ENCODE measurements at regions not wholly inside any gene's neighbourhood (a gene's known extent, or its start where the extent isn't known, plus 50 kb on each side); places are given as distances from the start of the nearest gene placed in this dataset.

DNA sequence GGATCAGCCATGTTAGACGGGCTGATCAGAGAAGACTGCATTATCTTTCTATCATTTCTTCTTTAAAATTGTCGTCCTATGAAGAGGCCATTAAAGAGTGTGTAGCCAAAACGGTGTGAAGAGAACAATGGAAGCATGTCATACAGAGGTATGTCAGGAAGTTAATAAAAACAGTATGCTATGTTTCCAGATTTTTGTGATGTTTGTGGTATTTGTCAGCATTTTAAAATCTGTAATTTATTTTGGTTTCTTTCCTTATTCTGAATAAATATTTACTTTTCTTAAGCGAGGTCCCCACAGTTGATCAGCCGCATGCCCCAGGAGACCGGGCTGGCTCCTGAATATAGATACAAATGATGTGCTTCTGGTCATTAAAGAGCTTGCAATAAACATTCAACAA lies 142.9 kb upstream of the SERP2 start:
- in situ Hi-C loops (cut with HindIII; ENCODE audit: extremely low pct_ligation_motif_present, low pct_unique_long_range_greater_than_20kb) = no loop called here
- CTCF ChIA-PET (ENCODE audit: low intra/inter-chr PET ratio, low total read pairs) = no interaction called here
- no peak overlapping the region for H3K9ac ChIP-seq (ENCODE audit: insufficient read depth, low read depth, low read length)

More for the DNA sequence above, 142.9 kb upstream of the SERP2 start:
- H3K79me2 ChIP-seq (ENCODE audit: insufficient read depth, low read length) = no peaks in the 10 kb centered on the region
- WGBS (ENCODE audit: low lambda C conversion rate) = 55% methylated on average over 6 of the region's 6 CpGs
- no peaks in the 10 kb centered on the region; a peak in 1 of 5 replicates for H3K27me3 ChIP-seq (ENCODE audit: control insufficient read depth in 1 of 2, insufficient read depth in 2 of 2, low read length in 2 of 2)
- TF ChIP-seq RBM39 (IDR thresholded peaks at IDR 0.05; ENCODE audit: low read depth, low read length, poor library complexity, severe bottlenecking) (no peak), KMT2A (CRISPR knock-in tag; IDR thresholded peaks at IDR 0.05) (no peak), MTF1 (CRISPR knock-in tag; IDR thresholded peaks at IDR 0.05) (no peak), ZFP90 (CRISPR knock-in tag; IDR thresholded peaks at IDR 0.05; ENCODE audit: borderline replicate concordance) (no peak), GTF2F1 (IDR thresholded peaks at IDR 0.05; ENCODE audit: low read length) (no peak), ZNF253 (CRISPR knock-in tag; IDR thresholded peaks at IDR 0.05; ENCODE audit: borderline replicate concordance) (no peak), ZNF484 (CRISPR knock-in tag; IDR thresholded peaks at IDR 0.05; ENCODE audit: borderline replicate concordance, low read depth) (no peak), KDM2A (CRISPR knock-in tag; IDR thresholded peaks at IDR 0.05; ENCODE audit: borderline replicate concordance, low read depth) (no peak), MIXL1 (CRISPR knock-in tag; IDR thresholded peaks at IDR 0.05) (no peak), ONECUT2 (CRISPR knock-in tag; IDR thresholded peaks at IDR 0.05) (no peak), RFXAP (CRISPR knock-in tag; IDR thresholded peaks at IDR 0.05; ENCODE audit: borderline replicate concordance) (no peak), ZSCAN30 (CRISPR knock-in tag; IDR thresholded peaks at IDR 0.05) (no peak), BRCA1 (CRISPR knock-in tag; IDR thresholded peaks at IDR 0.05) (no peak), RXRB (CRISPR knock-in tag; IDR thresholded peaks at IDR 0.05; ENCODE audit: borderline replicate concordance) (no peak), HOXA3 (CRISPR knock-in tag; IDR thresholded peaks at IDR 0.05) (no peak), SMAD3 (CRISPR knock-in tag; IDR thresholded peaks at IDR 0.05) (no peak), REL (CRISPR knock-in tag; conservative IDR thresholded peaks at IDR 0.05) (no peak), POLR2AphosphoS2 (IDR thresholded peaks at IDR 0.05; ENCODE audit: low read depth, low read length) (no peak)
- TF ChIP-seq, protein P1, sequence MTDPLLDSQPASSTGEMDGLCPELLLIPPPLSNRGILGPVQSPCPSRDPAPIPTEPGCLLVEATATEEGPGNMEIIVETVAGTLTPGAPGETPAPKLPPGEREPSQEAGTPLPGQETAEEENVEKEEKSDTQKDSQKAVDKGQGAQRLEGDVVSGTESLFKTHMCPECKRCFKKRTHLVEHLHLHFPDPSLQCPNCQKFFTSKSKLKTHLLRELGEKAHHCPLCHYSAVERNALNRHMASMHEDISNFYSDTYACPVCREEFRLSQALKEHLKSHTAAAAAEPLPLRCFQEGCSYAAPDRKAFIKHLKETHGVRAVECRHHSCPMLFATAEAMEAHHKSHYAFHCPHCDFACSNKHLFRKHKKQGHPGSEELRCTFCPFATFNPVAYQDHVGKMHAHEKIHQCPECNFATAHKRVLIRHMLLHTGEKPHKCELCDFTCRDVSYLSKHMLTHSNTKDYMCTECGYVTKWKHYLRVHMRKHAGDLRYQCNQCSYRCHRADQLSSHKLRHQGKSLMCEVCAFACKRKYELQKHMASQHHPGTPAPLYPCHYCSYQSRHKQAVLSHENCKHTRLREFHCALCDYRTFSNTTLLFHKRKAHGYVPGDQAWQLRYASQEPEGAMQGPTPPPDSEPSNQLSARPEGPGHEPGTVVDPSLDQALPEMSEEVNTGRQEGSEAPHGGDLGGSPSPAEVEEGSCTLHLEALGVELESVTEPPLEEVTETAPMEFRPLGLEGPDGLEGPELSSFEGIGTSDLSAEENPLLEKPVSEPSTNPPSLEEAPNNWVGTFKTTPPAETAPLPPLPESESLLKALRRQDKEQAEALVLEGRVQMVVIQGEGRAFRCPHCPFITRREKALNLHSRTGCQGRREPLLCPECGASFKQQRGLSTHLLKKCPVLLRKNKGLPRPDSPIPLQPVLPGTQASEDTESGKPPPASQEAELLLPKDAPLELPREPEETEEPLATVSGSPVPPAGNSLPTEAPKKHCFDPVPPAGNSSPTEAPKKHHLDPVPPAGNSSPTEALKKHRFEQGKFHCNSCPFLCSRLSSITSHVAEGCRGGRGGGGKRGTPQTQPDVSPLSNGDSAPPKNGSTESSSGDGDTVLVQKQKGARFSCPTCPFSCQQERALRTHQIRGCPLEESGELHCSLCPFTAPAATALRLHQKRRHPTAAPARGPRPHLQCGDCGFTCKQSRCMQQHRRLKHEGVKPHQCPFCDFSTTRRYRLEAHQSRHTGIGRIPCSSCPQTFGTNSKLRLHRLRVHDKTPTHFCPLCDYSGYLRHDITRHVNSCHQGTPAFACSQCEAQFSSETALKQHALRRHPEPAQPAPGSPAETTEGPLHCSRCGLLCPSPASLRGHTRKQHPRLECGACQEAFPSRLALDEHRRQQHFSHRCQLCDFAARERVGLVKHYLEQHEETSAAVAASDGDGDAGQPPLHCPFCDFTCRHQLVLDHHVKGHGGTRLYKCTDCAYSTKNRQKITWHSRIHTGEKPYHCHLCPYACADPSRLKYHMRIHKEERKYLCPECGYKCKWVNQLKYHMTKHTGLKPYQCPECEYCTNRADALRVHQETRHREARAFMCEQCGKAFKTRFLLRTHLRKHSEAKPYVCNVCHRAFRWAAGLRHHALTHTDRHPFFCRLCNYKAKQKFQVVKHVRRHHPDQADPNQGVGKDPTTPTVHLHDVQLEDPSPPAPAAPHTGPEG (CRISPR knock-in tag; IDR thresholded peaks at IDR 0.05) = no peak
- TF ChIP-seq, protein P2, sequence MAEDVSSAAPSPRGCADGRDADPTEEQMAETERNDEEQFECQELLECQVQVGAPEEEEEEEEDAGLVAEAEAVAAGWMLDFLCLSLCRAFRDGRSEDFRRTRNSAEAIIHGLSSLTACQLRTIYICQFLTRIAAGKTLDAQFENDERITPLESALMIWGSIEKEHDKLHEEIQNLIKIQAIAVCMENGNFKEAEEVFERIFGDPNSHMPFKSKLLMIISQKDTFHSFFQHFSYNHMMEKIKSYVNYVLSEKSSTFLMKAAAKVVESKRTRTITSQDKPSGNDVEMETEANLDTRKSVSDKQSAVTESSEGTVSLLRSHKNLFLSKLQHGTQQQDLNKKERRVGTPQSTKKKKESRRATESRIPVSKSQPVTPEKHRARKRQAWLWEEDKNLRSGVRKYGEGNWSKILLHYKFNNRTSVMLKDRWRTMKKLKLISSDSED (CRISPR knock-in tag; IDR thresholded peaks at IDR 0.05) = no peak
- H2AFZ ChIP-seq (ENCODE audit: low read length) = no peak overlapping the region
- H4K20me1 ChIP-seq (ENCODE audit: insufficient read depth, low read length) = no peaks in the 10 kb centered on the region
- FAIRE-seq (no peak), ATAC-seq (no peak), DNase-seq (ENCODE audit: low spot score) (no peak)
- H3K4me3 ChIP-seq (replicated peaks in 1 of 3; ENCODE audit: insufficient read depth in 1 of 3, low read depth in 2 of 3, low read length in 3 of 3) = no peak overlapping the region
- no peaks in the 10 kb centered on the region for H3K36me3 ChIP-seq (replicated peaks in 1 of 2; ENCODE audit: control insufficient read depth in 1 of 2, insufficient read depth in 2 of 2, low read length in 2 of 2)
- H3K27ac ChIP-seq (ENCODE audit: extremely low read length, insufficient read depth, low read length) = no peak overlapping the region
- no TSS peak for BruUV-seq (replicated peaks)
- no peaks in the 10 kb centered on the region for H3K9me3 ChIP-seq (ENCODE audit: low read length)
- intact Hi-C loops (cut with micrococcal nuclease; ENCODE audit: unreplicated experiment) = no loop called here
- no peak overlapping the region for H3K4me2 ChIP-seq (ENCODE audit: low read depth, low read length)
- H3K4me1 ChIP-seq (ENCODE audit: insufficient read depth, low read length) = no peaks in the 10 kb centered on the region
- POLR2A ChIA-PET = no interaction called here
